ENCODE measurements at regions not wholly inside any gene's neighbourhood (a gene's known extent, or its start where the extent isn't known, plus 50 kb on each side); places are given as distances from the start of the nearest gene placed in this dataset.
"Not testable (repeated sequence)": the region's sequence is repeated elsewhere in the genome, so short reads cannot be mapped to it uniquely, and the experiment has no call there.

DNA sequence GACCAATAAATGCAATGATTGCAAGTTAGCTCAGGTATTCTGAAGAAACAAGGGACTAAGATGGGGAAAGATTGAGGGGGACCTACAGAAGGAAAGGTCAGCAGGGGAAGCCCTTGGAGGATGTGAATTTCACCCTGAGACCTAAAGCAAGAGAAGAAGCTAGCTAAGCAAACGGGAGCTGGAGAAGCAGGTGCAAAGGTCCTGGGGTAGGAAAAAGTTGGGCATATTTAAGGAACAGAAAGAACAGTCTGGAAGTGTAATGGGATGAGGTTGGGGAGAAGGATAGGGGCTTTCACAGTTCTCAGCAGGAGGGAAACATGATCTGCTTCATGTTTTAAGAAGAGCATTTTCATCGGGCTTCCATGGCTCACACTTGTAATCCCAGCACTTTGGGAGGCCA lies 89.7 kb upstream of the SLC45A1 start:
- no peak for DNase-seq (ENCODE audit: low read depth in 1 of 2, low spot score in 1 of 2)

GRCh38 chr1:8227674-8228073 lies 90.2 kb upstream of the SLC45A1 start:
- not testable (repeated sequence) for DNase-seq (ENCODE audit: low read depth in 1 of 2, low spot score in 1 of 2)

DNA sequence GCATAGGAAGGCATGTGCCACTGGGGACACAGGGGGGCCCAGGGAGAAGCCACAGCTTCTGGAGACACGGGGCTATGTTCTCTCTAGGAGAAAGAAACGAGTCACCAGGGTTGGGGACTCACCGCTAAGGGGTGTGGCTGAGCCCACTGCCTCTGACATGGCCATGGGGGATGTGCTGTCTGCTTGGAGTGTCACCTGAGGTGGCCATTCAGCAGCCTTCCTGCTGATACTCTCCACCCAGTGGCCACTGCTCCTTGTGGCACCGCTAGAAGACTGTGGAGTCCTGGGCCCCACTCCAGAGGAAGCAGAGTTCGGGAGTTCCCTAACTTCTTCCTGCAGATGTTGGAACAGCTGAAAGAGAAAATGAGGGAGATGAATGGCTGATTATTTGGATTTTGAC lies 91.2 kb upstream of the SLC45A1 start:
- no peak for DNase-seq (ENCODE audit: low read depth in 1 of 2, low spot score in 1 of 2)

GRCh38 chr1:8226024-8226423 lies 91.9 kb upstream of the SLC45A1 start:
- not testable (repeated sequence) for DNase-seq (ENCODE audit: low read depth in 1 of 2, low spot score in 1 of 2)

- no peak for DNase-seq (ENCODE audit: low read depth in 1 of 2, low spot score in 1 of 2)
These were observed 94.4 kb upstream of the SLC45A1 start for GRCh38 chr1:8223526-8223925.

GRCh38 chr1:8222789-8223188 lies 95.1 kb upstream of the SLC45A1 start:
- no peak for DNase-seq (ENCODE audit: low read depth in 1 of 2, low spot score in 1 of 2)

DNA sequence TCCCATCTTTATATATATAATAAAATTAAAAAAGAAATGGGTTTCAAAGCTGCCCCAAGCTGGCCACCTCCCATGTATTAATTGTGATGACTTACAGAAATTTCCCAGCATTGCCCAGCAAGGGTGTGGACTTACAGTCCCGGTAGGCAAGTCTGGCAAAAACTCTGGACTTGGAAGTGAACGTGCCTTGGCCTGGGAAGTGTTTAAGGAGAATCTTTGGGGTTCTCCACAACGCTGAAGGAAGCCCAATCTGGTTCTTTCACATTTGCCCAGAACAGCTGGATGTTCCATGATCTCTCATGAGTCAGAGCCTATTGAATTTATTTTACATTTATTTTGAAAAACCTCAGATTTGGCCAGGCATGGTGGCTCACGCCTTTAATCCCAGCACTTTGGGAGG lies 98.4 kb upstream of the SLC45A1 start:
- DNase-seq (ENCODE audit: low read depth in 1 of 2, low spot score in 1 of 2) = no peak

GRCh38 chr1:8218351-8219092 lies 99.4 kb upstream of the SLC45A1 start:
- no peak for DNase-seq (ENCODE audit: low read depth in 1 of 2, low spot score in 1 of 2)

- DNase-seq (ENCODE audit: low read depth in 1 of 2, low spot score in 1 of 2) = no peak
These were observed 100.1 kb upstream of the SLC45A1 start for GRCh38 chr1:8217809-8218208.

GRCh38 chr1:8217011-8217711 lies 100.8 kb upstream of the SLC45A1 start:
- DNase-seq (ENCODE audit: low read depth in 1 of 2, low spot score in 1 of 2) = no peak

DNA sequence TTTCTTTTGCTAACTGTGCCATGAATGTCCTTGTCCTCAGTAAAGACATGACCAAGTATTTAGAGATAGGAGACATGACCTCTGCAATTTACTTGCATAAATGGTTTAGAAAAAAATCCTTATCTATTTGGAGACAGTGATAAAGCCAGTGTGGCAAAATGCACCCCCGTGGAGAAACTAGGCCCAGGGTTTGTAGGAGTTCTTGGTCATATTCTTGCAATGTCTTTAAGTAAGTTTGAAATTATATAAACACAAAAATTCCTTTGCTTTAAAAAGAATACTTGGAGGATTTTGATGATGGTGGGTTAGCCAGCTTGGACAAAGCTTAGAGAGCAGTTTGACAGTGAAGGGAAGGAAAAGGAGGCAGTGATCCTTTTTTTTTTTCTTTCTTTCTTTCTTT lies 101.9 kb upstream of the SLC45A1 start:
- no peak for DNase-seq (ENCODE audit: low read depth in 1 of 2, low spot score in 1 of 2)

DNA sequence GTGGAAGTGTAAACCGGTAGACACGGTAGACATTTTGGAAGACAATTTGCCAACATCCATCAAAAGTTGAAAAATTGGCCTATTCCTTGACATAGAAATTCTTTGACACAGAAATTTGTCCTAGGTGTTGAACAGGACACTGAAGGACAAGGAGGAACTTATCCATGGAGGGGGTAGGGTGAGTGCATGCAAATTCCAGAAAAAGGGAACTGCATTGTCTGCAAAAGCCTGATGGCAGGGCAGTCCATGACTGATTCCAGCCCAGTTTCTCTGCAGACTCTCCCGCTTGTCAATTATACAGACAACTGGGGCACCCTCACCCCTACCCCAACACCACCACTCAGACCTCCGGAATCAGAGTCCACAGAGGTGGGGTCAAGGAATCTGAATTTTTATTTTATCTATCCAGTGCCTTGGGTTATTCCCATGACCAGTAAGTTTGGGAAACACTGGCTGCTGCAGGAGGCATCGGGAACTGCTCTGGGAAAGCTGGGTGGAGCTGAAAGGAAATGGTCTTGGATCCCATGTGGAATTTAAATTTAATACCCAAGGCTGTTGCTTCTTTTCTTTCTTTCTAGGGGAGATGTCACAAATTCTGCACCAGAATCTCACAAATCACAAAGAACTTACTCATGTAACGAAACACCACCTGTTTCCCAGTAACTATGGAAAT lies 103.3 kb upstream of the SLC45A1 start:
- DNase-seq (ENCODE audit: low read depth in 1 of 2, low spot score in 1 of 2) = no peak

DNA sequence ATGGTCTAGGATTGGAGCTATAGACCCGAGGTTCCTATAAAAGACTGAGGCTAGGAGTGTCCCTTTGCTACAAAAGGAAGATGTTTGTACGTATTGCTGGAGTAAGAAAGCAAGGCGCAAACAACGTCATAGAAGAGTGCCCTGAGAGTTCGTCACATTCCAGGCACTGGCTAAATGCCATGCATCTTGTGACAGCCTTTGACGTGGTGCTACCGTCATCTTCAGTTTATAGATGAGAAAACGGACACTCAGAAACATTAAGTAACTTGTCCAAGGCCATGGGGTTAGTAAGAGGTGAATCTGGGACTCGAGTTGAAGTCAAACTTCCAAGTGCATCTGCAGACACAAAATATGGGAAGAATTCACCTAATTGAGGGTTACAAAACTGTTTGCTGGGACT lies 104.2 kb upstream of the SLC45A1 start:
- DNase-seq (ENCODE audit: low read depth in 1 of 2, low spot score in 1 of 2) = no peak

DNA sequence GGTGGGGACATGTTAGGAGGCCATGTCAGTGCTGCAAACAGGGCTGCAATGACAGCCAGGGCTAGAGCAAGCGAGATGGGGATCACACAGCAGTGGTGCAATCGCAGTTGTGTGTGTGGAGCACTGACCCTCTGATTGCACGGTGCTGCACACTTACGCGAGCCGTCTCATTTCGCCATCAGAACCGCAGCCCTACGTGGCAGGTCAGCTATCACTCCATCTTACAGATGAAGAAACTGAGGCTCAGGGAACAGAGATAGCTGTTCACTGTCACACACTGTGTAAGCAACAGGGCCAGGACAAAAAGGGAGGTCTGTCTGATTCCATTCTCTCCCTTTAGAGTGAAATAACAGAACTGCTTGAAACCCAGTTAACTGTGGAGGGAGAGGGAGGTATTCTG lies 104.8 kb upstream of the SLC45A1 start:
- DNase-seq (ENCODE audit: low read depth in 1 of 2, low spot score in 1 of 2) = no peak

GRCh38 chr1:8212580-8213031 lies 105.3 kb upstream of the SLC45A1 start:
- DNase-seq (ENCODE audit: low read depth in 1 of 2, low spot score in 1 of 2) = no peak

DNA sequence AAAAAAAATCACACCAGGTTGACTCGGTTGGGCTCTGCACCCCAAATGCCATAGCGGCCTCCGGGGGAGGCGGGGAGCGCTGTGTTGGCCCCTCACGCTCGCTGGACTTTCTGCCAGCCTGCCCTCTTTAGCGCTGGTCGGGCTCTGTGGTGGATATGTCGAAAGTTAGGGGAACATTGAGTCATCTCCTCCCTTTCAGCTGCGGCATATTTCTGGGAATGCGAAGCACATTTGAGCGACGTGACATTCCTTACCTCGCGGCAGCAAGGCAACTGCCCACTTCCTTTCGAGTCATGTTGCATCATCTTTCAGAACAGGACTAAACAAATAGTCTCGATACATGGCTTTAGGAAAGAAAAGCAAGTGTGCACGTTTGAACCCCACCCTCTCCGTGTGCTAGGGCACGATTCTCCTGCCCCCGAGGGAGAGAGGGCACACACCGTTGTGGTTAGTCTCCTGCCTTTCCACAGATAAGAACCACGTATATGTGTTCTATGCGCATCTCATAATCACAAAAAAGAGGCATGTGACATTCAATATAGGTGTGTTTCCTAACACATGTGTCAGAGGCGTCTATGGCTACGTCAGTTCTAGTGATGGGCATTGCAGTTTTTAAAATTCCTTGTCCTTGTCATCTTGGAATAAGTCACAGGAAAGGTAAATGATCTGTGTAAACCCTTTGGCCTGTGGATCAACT lies 105.9 kb upstream of the SLC45A1 start:
- no peak for DNase-seq (ENCODE audit: low read depth in 1 of 2, low spot score in 1 of 2)

GRCh38 chr1:8211251-8211882 lies 106.5 kb upstream of the SLC45A1 start:
- DNase-seq (ENCODE audit: low read depth in 1 of 2, low spot score in 1 of 2) = no peak

- DNase-seq (ENCODE audit: low read depth in 1 of 2, low spot score in 1 of 2) = no peak
These were observed 110.7 kb upstream of the SLC45A1 start for GRCh38 chr1:8207202-8207601.

GRCh38 chr1:8206391-8206790 lies 111.5 kb upstream of the SLC45A1 start:
- DNase-seq (ENCODE audit: low read depth in 1 of 2, low spot score in 1 of 2) = no peak

DNA sequence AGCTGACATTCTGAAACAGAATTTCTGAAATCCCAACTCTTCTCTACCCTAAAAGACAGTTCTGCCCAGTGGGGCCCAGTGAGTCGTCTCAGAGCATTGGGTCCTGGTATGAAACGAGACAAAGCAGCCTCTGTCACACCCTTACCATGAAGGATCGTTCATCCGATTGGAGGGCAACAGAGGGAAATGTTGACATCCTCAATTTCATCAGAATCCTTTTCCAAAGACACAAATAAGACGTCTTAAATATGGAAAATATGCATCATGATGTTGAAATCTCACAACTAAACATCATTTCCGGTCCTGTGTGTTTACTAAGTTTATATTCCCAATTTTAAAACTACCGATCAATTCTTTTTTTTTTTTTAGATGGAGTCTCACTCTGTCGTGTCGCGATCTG lies 112.1 kb upstream of the SLC45A1 start:
- DNase-seq (ENCODE audit: low read depth in 1 of 2, low spot score in 1 of 2) = no peak

- no peak for DNase-seq (ENCODE audit: low read depth in 1 of 2, low spot score in 1 of 2)
These were observed 113.1 kb upstream of the SLC45A1 start for GRCh38 chr1:8204826-8205225.
